Loucy (cell line): ENCODE measurements at regions not wholly inside any gene's neighbourhood (a gene's known extent, or its start where the extent isn't known, plus 50 kb on each side); places are given as distances from the start of the nearest gene placed in this dataset.

Source experiments
- H2AFZ ChIP-seq: fragments of 200-600 bp; sonication (generic); 2 replicates; pipeline ENCODE4 v1.6.0; 2016; ENCODE audit warnings: antibody characterized with exemption, mild to moderate bottlenecking, low read length, moderate library complexity
- H3F3A ChIP-seq: fragments of 200-600 bp; 2 replicates; pipeline ENCODE4 v1.6.0; 2016; ENCODE audit warnings: antibody characterized with exemption, low read depth, mild to moderate bottlenecking
- H3K27me3 ChIP-seq: fragments of 200-600 bp; sonication (generic); 2 replicates; pipeline ENCODE4 v1.6.1; 2014; ENCODE audit warnings: low read length, mild to moderate bottlenecking; ENCODE audit not compliant: insufficient read depth, poor library complexity, severe bottlenecking
- H3K36me3 ChIP-seq: fragments of 200-600 bp; sonication (generic); 2 replicates; pipeline ENCODE4 v1.6.1; 2016; ENCODE audit warnings: low read length; ENCODE audit not compliant: insufficient read depth
- H3K4me1 ChIP-seq: fragments of 200-600 bp; sonication (generic); 2 replicates; pipeline ENCODE4 v1.5.1; 2014; ENCODE audit warnings: low read length, mild to moderate bottlenecking; ENCODE audit not compliant: insufficient read depth, poor library complexity, severe bottlenecking
- H3K4me2 ChIP-seq: fragments of 200-600 bp; sonication (generic); 2 replicates; pipeline ENCODE4 v1.6.0; 2014; ENCODE audit warnings: antibody characterized with exemption, low read length, low read depth, mild to moderate bottlenecking; ENCODE audit not compliant: poor library complexity, severe bottlenecking
- H3K4me3 ChIP-seq: fragments of 200-600 bp; sonication (generic); 2 replicates; pipeline ENCODE4 v1.5.1; 2014; ENCODE audit warnings: low read length, mild to moderate bottlenecking, mixed read lengths; ENCODE audit not compliant: poor library complexity, severe bottlenecking
- H3K79me2 ChIP-seq: fragments of 200-600 bp; sonication (generic); 2 replicates; pipeline ENCODE4 v1.6.1; 2014; ENCODE audit warnings: low read length; ENCODE audit not compliant: insufficient read depth
- H3K9ac ChIP-seq: fragments of 200-600 bp; sonication (generic); 2 replicates; pipeline ENCODE4 v1.6.0; 2014; ENCODE audit warnings: mild to moderate bottlenecking, low read depth, low read length, moderate library complexity; ENCODE audit not compliant: poor library complexity, severe bottlenecking
- H3K9me2 ChIP-seq: fragments of 200-600 bp; sonication (generic); replicated peaks from 2 replicates; pipeline ENCODE4 v1.6.1; 2016; ENCODE audit warnings: low read depth, low read length, mixed read lengths
- H3K9me3 ChIP-seq: fragments of 200-600 bp; sonication (generic); 2 replicates; pipeline ENCODE4 v1.6.1; 2014; ENCODE audit warnings: mild to moderate bottlenecking, antibody characterized with exemption, low read length, low read depth; ENCODE audit not compliant: insufficient read depth
- H4K20me1 ChIP-seq: fragments of 200-600 bp; sonication (generic); 2 replicates; pipeline ENCODE4 v1.6.0; 2014; ENCODE audit warnings: antibody characterized with exemption, low read length, mild to moderate bottlenecking; ENCODE audit not compliant: insufficient read depth, poor library complexity, severe bottlenecking
- EZH2phosphoT487 ChIP-seq: fragments of 200-600 bp; IDR thresholded peaks from 2 replicates; pipeline ENCODE4 v1.6.1; 2018; ENCODE audit warnings: antibody characterized with exemption, mild to moderate bottlenecking, moderate library complexity, borderline replicate concordance
- TF ChIP-seq, protein P1 (sequence below): fragments of 200-600 bp; sonication (generic); conservative IDR thresholded peaks from 2 replicates; pipeline ENCODE4 v1.5.1; 2014; ENCODE audit warnings: mild to moderate bottlenecking, antibody characterized with exemption, low read length

DNA sequence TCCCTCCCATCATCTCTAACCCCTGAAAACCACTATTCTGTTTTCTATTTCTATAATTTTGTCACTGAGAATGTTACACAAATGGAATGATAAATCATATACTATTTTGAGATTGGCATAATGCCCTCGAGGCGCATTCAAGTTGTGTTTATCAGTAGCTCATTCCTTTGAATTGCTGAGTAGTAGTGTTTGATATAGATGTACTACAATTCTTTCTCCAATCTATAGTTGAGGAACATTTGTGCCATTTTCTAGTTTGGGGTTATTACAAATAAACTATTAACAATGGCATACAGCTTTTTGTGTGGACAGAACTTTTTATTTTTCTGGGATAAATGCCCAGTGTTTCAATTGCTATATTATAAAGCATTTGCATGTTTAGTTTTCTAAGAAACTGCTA lies 86.0 kb downstream of the CCR1 start:
- H4K20me1 ChIP-seq: no peaks in the 10 kb centered on the region
- no peak overlapping the region for H2AFZ ChIP-seq
- no peak overlapping the region for H3K9ac ChIP-seq
- TF ChIP-seq, protein P1, sequence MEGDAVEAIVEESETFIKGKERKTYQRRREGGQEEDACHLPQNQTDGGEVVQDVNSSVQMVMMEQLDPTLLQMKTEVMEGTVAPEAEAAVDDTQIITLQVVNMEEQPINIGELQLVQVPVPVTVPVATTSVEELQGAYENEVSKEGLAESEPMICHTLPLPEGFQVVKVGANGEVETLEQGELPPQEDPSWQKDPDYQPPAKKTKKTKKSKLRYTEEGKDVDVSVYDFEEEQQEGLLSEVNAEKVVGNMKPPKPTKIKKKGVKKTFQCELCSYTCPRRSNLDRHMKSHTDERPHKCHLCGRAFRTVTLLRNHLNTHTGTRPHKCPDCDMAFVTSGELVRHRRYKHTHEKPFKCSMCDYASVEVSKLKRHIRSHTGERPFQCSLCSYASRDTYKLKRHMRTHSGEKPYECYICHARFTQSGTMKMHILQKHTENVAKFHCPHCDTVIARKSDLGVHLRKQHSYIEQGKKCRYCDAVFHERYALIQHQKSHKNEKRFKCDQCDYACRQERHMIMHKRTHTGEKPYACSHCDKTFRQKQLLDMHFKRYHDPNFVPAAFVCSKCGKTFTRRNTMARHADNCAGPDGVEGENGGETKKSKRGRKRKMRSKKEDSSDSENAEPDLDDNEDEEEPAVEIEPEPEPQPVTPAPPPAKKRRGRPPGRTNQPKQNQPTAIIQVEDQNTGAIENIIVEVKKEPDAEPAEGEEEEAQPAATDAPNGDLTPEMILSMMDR: no peak
- no peak for TF ChIP-seq EZH2phosphoT487
- no peaks in the 10 kb centered on the region for H3K9me2 ChIP-seq
- no peak overlapping the region for H3K4me2 ChIP-seq
- no peaks in the 10 kb centered on the region for H3K4me1 ChIP-seq
- no peak overlapping the region for H3K4me3 ChIP-seq
- no peaks in the 10 kb centered on the region for H3K27me3 ChIP-seq
- no peaks in the 10 kb centered on the region for H3K9me3 ChIP-seq
- no peaks in the 10 kb centered on the region for H3F3A ChIP-seq
- H3K36me3 ChIP-seq: no peaks in the 10 kb centered on the region
- H3K79me2 ChIP-seq: no peaks in the 10 kb centered on the region

DNA sequence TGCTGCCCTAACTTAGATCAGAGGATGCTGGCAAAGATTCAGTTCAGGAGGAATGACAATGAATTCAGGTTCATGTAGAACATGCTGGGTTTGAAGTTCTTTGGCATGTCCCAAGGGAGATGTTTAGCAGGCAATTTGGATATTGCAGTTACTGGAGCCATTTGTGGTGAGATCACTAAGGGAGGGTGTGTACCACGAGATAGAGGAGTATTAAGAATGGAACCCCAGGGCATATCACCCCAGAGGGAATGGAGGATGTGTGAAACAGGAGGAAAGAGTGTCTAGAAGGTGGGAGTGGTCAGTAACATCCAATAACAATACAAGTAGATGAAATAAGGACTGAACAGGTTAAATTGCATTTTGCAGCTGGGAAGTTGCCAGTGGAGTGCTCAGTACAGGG lies 87.1 kb downstream of the CCR1 start:
- H2AFZ ChIP-seq: no peak overlapping the region
- no peaks in the 10 kb centered on the region for H3K9me3 ChIP-seq
- no peaks in the 10 kb centered on the region for H3K27me3 ChIP-seq
- no peak overlapping the region for H3K4me2 ChIP-seq
- H3K9me2 ChIP-seq: no peaks in the 10 kb centered on the region
- H3K36me3 ChIP-seq: no peaks in the 10 kb centered on the region
- no peak overlapping the region for H3K9ac ChIP-seq
- H3K4me3 ChIP-seq: no peak overlapping the region
- no peak for TF ChIP-seq EZH2phosphoT487
- TF ChIP-seq, protein P1: no peak
- no peaks in the 10 kb centered on the region for H3K79me2 ChIP-seq
- no peaks in the 10 kb centered on the region for H3F3A ChIP-seq
- H4K20me1 ChIP-seq: no peaks in the 10 kb centered on the region
- H3K4me1 ChIP-seq: no peaks in the 10 kb centered on the region

DNA sequence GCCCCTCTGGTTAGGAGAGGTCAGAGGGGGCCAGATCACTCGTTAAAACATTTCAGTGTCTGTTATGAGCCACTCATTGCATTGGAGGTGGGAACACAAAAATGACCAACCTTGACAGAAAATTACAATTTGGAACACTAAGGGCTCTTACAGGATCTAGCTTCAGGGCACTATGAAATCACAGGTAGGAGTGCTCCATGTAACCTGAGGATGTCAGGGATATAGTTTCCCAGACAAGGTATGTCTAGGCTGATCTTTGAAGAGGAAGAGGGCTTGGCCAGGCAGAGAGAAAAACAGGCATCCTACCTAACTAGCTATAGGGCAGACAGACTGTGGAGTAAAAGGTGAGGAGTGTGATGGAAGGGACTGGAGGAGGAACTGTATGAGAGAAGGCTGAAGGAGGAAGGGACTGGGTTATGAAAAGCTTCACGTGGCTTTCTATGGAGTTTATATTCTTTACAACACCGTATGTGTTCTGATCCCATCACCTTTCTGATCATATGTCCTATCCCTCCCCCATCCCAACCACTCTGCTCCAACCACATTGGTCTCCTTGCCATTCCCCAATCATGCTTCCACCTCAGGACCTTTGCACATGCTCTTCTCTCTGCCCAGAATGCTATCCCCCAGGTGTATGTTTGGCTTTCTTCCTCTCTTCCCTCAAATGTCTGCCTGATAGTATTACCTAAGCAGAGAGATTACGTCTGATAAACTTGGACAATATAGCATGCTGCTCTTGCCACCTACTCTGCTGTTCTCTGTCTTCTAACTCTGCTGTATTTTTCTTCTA lies 88.2 kb downstream of the CCR1 start:
- no peak overlapping the region for H3K9ac ChIP-seq
- H3K79me2 ChIP-seq: no peaks in the 10 kb centered on the region
- H3F3A ChIP-seq: no peaks in the 10 kb centered on the region
- H3K4me2 ChIP-seq: no peak overlapping the region
- TF ChIP-seq EZH2phosphoT487: no peak
- TF ChIP-seq, protein P1: no peak
- no peaks in the 10 kb centered on the region for H3K36me3 ChIP-seq
- no peaks in the 10 kb centered on the region for H3K9me2 ChIP-seq
- no peak overlapping the region for H3K4me3 ChIP-seq
- H3K9me3 ChIP-seq: no peaks in the 10 kb centered on the region
- no peak overlapping the region for H2AFZ ChIP-seq
- no peaks in the 10 kb centered on the region for H3K4me1 ChIP-seq
- no peaks in the 10 kb centered on the region for H4K20me1 ChIP-seq
- H3K27me3 ChIP-seq: no peaks in the 10 kb centered on the region
